Effector memory CD8-positive, alpha-beta T cell (primary cell): ENCODE measurements at regions not wholly inside any gene's neighbourhood (a gene's known extent, or its start where the extent isn't known, plus 50 kb on each side); places are given as distances from the start of the nearest gene placed in this dataset.
"Not testable (repeated sequence)": the region's sequence is repeated elsewhere in the genome, so short reads cannot be mapped to it uniquely, and the experiment has no call there.

ENCODE experiments used
- ATAC-seq: fragments of 150-1000 bp; cut with Tn5 transposase; replicated peaks from 2 replicates; pipeline ENCODE4 v1.10.0; 2021; ENCODE audit warnings: mild to moderate bottlenecking, moderate library complexity
- DNase-seq, 3 experiments: peaks; one replicate each; pipeline ENCODE4 v3.0.0; 2021
- H3K27ac Mint-ChIP-seq, 2 donors: one replicate each; pipeline ENCODE4 v1.8.0; 2022; ENCODE audit warnings: mild to moderate bottlenecking in 2 of 2, mixed read lengths in 2 of 2, moderate library complexity in 2 of 2
- H3K27me3 Mint-ChIP-seq, 2 donors: one replicate each; pipeline ENCODE4 v1.8.0; 2022; ENCODE audit warnings: mixed read lengths in 2 of 2
- H3K36me3 Mint-ChIP-seq: one replicate; pipeline ENCODE4 v1.8.0; 2022; ENCODE audit warnings: mild to moderate bottlenecking, moderate library complexity, mixed read lengths; ENCODE audit not compliant: insufficient read depth
- H3K4me1 Mint-ChIP-seq, 2 donors: one replicate each; pipeline ENCODE4 v1.8.0; 2022; ENCODE audit warnings: low read depth in 2 of 2, mixed read lengths in 2 of 2
- H3K4me3 Mint-ChIP-seq, 2 donors: one replicate each; pipeline ENCODE4 v1.8.0; 2022; ENCODE audit warnings: mild to moderate bottlenecking in 2 of 2, mixed read lengths in 2 of 2, moderate library complexity in 2 of 2
- H3K9me3 Mint-ChIP-seq, 2 donors: one replicate each; pipeline ENCODE4 v1.8.0; 2022; ENCODE audit warnings: mixed read lengths in 2 of 2

DNA sequence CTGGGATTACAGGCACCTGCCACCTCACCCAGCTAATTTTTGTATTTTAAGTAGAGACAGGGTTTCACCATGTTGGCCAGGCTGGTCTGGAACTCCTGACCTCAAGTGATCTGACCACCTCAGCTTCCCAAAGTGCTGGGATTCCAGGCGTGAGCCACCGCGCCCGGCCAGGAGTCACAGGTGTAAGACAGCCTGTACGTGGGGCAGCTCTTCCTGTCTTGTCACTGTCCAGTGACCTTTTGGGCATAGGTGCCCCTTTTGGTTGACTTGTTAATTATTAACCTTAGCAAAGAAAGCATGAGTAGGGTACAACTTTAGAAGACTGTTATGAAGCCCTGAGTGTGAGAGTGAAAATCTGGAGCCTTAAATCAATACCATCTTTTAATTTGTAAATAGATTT, 703.7 kb upstream of the SOX11 start:
- not testable (repeated sequence) for H3K36me3 Mint-ChIP-seq, H3K27ac Mint-ChIP-seq, H3K27me3 Mint-ChIP-seq, H3K4me1 Mint-ChIP-seq, ATAC-seq, DNase-seq, H3K4me3 Mint-ChIP-seq
- H3K9me3 Mint-ChIP-seq: peaks cover 8 to 22% of the 10 kb centered on the region in 2 donors

DNA sequence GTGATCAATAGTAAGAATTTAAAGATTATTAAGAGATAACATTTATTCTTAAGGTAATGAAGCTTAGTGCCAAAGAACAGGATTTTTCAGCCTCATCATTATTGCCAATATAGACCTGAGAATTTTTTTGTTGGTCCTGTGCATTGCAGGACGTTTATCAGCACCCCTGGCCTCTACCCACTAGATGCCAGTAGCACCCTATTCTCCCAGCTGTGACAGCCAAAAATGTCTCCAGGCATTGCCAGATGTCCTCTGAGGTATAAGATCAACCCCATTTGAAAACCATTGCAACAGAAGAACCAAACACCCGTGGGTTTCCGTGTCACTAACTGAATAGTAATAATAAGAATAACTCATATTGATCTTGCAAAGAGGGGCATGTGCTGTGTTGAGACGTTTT, 700.0 kb upstream of the SOX11 start:
- Mint-ChIP-seq H3K9me3 (peaks cover 10 to 17% of the 10 kb centered on the region in 2 donors), H3K27me3 (no peaks in the 10 kb centered on the region), H3K27ac (no peak overlapping the region), H3K4me3 (no peak overlapping the region), H3K36me3 (no peaks in the 10 kb centered on the region), H3K4me1 (no peaks in the 10 kb centered on the region)
- ATAC-seq: no peak
- no peak for DNase-seq

DNA sequence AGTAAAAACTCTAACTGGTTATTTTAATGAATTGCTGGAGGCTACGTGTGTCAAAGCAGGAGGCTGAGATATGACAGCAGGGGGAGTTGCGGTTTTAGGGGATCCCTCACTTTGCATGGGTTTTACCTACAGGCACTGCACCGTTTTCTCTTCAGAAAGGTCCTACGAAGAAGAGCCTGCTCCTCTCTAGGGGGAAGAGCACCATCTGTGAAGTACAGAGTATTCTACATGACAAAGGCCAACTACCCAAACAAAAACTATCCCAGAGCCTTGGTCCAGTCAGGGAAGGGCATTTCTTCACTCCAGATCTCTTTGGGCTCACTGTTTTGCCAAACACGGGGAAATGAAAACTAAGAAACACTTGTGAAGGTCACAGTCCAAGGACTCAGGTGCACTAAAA, 696.7 kb upstream of the SOX11 start:
- H3K4me1 Mint-ChIP-seq: no peaks in the 10 kb centered on the region
- no peak overlapping the region for H3K27ac Mint-ChIP-seq
- no peak for DNase-seq
- peaks cover 12 to 17% of the 10 kb centered on the region in 2 donors for H3K9me3 Mint-ChIP-seq
- no peaks in the 10 kb centered on the region for H3K36me3 Mint-ChIP-seq
- no peaks in the 10 kb centered on the region for H3K27me3 Mint-ChIP-seq
- no peak overlapping the region for H3K4me3 Mint-ChIP-seq
- ATAC-seq: no peak

DNA sequence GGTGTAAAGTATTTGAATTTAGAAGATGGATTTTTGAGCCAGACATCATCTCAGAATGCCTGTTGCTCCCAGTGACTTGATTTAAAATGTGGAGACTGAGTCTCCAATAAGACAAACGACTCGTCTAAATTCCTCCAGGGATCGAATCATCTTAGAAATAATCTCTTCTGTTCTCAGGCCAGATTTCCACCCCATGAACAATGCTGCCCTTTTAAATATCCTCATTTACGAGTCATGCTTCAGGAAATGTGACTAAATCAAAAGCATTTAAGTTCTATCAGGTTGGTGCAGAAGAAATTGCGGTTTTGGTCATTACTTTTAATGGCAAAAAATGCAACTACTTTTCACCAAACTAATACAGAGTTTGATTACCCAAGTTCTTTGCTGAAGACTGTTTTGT, 684.6 kb upstream of the SOX11 start:
- peaks cover 35 to 37% of the 10 kb centered on the region in 2 donors for H3K9me3 Mint-ChIP-seq
- no peak overlapping the region for H3K4me3 Mint-ChIP-seq
- H3K27ac Mint-ChIP-seq: no peak overlapping the region
- H3K4me1 Mint-ChIP-seq: no peaks in the 10 kb centered on the region
- no peaks in the 10 kb centered on the region for H3K36me3 Mint-ChIP-seq
- DNase-seq (no peak), ATAC-seq (no peak)
- H3K27me3 Mint-ChIP-seq: no peaks in the 10 kb centered on the region

DNA sequence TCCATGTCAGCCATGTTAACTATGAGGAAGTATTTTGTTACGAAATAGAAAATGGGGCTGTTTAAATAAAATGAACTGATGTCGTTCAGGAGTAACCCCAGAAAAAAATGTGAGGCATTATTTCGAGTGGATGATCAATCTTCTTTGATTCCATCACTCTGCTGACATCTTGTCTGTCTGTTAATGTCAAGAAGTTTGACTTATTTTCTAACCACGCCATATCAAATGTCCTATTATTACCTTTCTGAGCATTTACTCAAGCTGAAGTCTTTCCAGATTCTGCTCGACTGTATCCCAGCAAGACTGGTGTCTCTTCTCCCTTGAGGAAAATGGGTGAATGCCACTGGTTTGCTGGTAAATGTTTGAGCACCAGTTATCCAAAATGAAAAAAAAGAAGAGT, 672.9 kb upstream of the SOX11 start:
- no peak overlapping the region for H3K27ac Mint-ChIP-seq
- ATAC-seq: no peak
- no peak overlapping the region for H3K4me3 Mint-ChIP-seq
- H3K9me3 Mint-ChIP-seq: peaks cover 17 to 29% of the 10 kb centered on the region in 2 donors
- no peak for DNase-seq
- H3K36me3 Mint-ChIP-seq: peaks cover 3% of the 10 kb centered on the region
- no peaks in the 10 kb centered on the region for H3K4me1 Mint-ChIP-seq
- no peaks in the 10 kb centered on the region for H3K27me3 Mint-ChIP-seq

DNA sequence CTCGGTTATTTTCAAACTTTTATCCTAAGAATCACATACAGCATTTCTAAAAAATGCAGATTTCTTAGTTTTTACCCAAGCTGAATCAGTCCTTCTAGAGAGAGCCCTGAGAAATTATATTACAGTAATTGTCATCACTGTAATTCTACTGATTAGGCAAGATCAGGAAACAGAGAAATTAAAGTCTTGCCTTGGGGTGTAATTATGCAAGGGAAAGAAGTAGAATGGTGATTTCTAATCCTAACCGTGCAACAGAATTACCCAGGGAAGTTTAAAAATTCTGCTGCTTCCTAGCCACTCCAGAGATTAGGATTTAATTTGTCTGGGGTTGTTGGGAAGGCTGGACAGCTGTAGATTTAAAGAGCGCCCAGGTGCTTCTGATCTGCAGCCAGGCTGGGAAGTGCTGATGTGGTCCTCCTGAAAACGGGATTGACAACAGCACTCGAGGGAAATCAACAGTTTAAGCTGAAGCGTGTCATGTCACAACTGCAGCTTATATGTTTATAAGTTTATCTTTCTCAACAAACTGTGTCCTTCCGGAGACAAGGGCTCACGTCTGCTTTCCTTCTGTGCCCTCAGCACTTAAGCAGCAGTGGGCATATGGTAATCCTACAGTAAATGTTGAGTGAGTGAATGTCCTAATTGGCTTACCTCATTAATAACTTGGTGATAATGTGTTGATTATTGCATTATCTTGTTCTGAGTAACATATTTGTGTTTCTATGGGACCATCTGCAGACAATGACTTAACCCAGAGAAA, 671.9 kb upstream of the SOX11 start:
- no peak for DNase-seq

DNA sequence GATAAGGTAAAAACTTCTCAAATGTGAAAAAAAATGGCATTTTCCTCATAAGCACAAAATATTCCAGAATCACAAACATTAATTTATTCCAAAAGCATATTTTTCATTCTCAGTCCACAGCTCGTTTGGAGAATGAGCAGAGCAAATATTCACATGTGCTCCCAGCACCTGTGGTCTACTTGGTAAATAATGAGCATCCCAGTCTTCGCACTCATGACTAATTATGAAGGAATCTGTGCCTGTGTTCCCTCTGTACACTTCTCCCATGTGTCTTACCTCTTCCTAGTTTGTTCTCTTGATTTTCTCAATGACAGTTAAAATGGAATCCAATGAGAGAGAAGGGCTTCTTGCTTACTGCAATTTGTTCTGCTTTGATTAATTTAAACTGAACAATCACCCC, 671.0 kb upstream of the SOX11 start:
- H3K36me3 Mint-ChIP-seq: peaks cover 3% of the 10 kb centered on the region
- no peak overlapping the region for H3K27ac Mint-ChIP-seq
- no peak for ATAC-seq
- no peaks in the 10 kb centered on the region for H3K27me3 Mint-ChIP-seq
- H3K4me3 Mint-ChIP-seq: no peak overlapping the region
- no peaks in the 10 kb centered on the region for H3K4me1 Mint-ChIP-seq
- DNase-seq: no peak
- H3K9me3 Mint-ChIP-seq: peaks cover 17 to 29% of the 10 kb centered on the region in 2 donors

More for the DNA sequence above, 671.9 kb upstream of the SOX11 start:
- no peak for ATAC-seq
- H3K4me3 Mint-ChIP-seq: no peak overlapping the region
- H3K36me3 Mint-ChIP-seq: peaks cover 3% of the 10 kb centered on the region
- no peaks in the 10 kb centered on the region for H3K27me3 Mint-ChIP-seq
- no peaks in the 10 kb centered on the region for H3K4me1 Mint-ChIP-seq
- peaks cover 17 to 29% of the 10 kb centered on the region in 2 donors for H3K9me3 Mint-ChIP-seq
- no peak overlapping the region for H3K27ac Mint-ChIP-seq

DNA sequence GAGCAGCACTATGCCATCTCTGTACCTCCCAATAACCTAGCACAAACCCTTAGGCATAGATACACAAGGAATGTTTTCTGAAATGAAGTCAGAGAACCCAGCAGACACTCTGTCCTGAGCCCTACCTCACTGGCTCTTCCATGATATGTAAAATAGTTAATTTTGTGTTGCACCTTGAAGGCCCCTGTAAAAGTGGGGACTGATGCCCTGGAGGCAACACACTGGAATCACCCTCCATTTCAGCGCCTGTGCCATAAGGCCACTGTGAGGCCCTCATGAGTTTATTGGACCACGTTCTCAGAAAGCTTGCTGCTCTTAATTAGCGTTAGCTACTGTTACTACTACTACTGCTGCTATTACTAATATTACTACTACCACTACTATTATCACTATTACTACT, 670.1 kb upstream of the SOX11 start:
- peaks cover 21 to 27% of the 10 kb centered on the region in 2 donors for H3K9me3 Mint-ChIP-seq
- no peaks in the 10 kb centered on the region for H3K4me1 Mint-ChIP-seq
- peaks cover 3% of the 10 kb centered on the region for H3K36me3 Mint-ChIP-seq
- H3K27ac Mint-ChIP-seq: no peak overlapping the region
- DNase-seq: no peak
- no peak for ATAC-seq
- no peak overlapping the region for H3K4me3 Mint-ChIP-seq
- H3K27me3 Mint-ChIP-seq: no peaks in the 10 kb centered on the region

DNA sequence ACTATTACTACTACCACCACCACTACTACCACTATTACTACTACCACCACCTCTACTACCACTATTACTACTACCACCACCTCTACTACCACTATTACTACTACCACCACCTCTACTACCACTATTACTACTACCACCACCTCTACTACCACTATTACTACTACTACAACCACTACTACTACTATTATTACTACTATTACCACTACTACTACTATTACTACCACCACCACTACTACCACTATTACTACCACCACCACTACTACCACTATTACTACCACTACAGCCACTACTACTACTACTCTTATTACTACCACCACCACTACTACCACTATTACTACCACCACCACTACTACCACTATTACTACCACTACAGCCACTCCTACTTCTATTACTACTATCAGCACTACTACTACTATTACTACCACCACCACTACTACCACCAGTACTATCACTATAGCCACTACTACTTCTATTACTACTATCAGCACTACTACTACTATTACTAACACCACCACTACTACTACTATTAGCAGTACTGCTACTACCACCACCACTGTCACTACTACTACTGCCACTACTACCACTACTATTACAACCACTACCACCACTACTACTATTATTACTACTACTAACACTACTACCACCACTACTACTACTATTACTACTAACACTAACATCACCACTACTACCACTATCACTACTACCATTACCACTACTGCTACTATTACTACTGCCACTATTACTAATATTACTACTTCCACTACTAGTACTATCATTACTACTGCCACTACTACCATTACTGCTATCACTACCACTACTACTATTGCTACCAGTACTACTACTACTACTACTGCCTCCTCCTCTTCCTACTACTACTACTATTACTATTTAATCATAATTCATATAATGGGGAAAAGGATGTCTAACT, 669.2 kb upstream of the SOX11 start:
- not testable (repeated sequence) for H3K4me1 Mint-ChIP-seq, DNase-seq, H3K4me3 Mint-ChIP-seq, H3K27me3 Mint-ChIP-seq, H3K27ac Mint-ChIP-seq, ATAC-seq, H3K36me3 Mint-ChIP-seq
- H3K9me3 Mint-ChIP-seq: peaks cover 17 to 21% of the 10 kb centered on the region in 2 donors

DNA sequence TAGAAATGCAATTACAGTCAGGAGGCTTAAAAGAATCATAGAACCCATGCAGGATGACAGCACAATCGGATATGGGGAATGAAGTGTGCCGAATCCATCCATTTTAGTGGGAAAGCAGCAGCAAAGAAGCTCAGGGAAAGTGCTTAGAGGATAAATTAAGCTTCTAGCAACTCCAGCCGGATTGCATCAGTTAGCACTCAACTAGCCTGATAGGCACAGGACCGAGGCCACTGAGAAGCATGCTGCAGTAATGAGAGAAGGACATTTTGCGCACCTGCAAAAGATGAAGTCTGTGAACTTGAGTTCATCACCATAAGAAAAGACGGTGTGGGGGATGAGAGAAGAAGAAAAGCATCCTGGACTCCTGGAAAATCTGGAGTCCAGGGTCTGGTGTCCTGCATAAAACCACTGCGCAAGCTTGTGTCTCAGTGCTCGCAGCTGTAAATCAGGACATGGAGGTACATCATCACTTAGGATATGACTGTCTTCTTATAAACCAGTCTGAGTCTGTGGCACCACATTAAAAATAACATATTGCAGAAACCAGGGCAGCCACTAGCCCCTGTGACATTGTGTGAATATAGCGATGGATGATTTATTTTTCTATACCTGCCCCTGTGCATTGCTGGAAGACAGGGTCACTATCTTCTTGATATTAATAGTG, 665.5 kb upstream of the SOX11 start:
- H3K27ac Mint-ChIP-seq: no peak overlapping the region
- H3K9me3 Mint-ChIP-seq: peaks cover 16 to 21% of the 10 kb centered on the region in 2 donors
- H3K4me3 Mint-ChIP-seq: no peak overlapping the region
- H3K4me1 Mint-ChIP-seq: no peaks in the 10 kb centered on the region
- H3K36me3 Mint-ChIP-seq: no peaks in the 10 kb centered on the region
- DNase-seq (no peak), ATAC-seq (no peak)
- no peaks in the 10 kb centered on the region for H3K27me3 Mint-ChIP-seq

DNA sequence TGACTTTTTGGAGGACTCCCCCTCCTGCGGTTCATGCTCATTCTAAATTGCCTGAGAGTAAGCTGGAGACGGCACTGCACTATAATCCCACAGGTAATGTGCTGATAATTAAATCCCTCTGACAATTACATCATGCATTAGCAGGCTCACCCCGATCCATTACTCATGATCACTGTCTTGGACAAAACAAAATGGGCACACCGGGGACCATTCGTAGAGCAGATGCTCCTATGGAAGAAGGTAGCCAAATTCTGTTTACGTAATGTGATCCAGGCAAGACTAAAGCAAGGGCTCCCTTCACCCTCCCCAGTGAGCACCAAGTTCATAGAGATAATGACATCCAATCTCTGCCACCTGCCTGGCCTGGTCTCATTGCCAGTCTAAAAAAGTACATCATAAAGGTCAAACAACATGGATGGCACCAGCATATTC, 657.1 kb upstream of the SOX11 start:
- Mint-ChIP-seq H3K27me3 (no peaks in the 10 kb centered on the region), H3K4me3 (no peak overlapping the region), H3K9me3 (peaks cover 4 to 11% of the 10 kb centered on the region in 2 donors), H3K4me1 (no peaks in the 10 kb centered on the region), H3K27ac (no peak overlapping the region), H3K36me3 (no peaks in the 10 kb centered on the region)
- no peak for ATAC-seq
- no peak for DNase-seq

DNA sequence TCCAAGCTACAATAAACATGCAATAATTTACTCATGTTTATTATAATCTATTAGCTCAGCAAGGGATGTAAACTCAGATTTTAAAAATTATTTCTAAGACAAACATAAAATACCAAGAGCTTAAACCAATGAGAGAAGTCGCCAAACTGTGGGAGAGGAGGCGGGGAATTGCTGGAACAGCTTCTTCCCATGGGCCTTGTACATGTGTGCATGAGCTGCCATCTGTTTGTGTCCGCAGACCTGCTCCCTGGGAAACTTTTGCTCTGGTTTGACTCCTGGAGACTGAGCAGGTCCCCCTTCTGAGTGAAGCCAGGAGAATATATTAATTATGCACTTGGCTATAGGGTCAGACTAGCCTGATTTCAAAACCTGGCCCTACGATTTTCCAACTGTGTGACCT, 655.9 kb upstream of the SOX11 start:
- ATAC-seq (no peak), DNase-seq (no peak)
- peaks cover 4 to 20% of the 10 kb centered on the region in 2 donors for H3K9me3 Mint-ChIP-seq
- no peaks in the 10 kb centered on the region for H3K27me3 Mint-ChIP-seq
- H3K27ac Mint-ChIP-seq: no peak overlapping the region
- H3K4me3 Mint-ChIP-seq: no peak overlapping the region
- H3K36me3 Mint-ChIP-seq: no peaks in the 10 kb centered on the region
- no peaks in the 10 kb centered on the region for H3K4me1 Mint-ChIP-seq

DNA sequence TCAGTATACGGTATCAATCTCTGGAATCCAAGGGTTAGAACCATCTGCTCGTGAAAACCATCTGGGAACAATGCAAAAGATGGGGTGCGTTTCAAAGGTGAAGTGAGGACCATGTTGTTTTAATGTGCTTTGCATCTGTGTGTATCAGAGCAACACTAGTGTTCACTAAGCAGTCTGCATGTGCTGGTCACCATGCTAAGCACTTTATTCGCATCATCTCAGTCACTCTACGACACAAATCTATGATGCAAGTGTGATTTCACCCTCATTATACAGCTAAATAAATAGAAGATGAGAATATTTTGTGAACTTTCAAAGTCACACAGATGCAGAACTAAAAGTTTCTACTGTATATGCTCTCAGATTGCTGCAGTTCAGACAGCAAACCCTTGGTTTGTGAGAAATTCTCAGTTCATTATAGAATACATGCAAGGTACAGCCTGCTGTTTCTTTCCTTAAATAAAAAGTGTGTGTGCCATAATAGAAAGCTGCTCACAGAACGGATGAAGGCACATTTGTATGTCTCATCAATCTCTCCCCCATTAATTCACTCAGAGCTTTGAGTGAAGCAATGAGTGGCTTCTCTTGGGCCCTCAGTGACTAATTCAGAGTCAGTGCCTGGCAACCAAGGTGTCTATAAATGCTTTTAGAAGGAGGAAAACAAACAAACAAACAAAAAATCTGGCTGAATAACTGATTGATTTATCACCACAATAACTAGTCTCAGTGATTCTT, 652.8 kb upstream of the SOX11 start:
- Mint-ChIP-seq H3K27ac (no peak overlapping the region), H3K36me3 (no peaks in the 10 kb centered on the region), H3K27me3 (no peaks in the 10 kb centered on the region), H3K4me1 (no peaks in the 10 kb centered on the region), H3K4me3 (no peak overlapping the region), H3K9me3 (peaks cover 10 to 27% of the 10 kb centered on the region in 2 donors)
- ATAC-seq: no peak
- no peak for DNase-seq
